GM12878 (cell line): ENCODE measurements at regions not wholly inside any gene's neighbourhood (a gene's known extent, or its start where the extent isn't known, plus 50 kb on each side); places are given as distances from the start of the nearest gene placed in this dataset.

Source experiments
- ATAC-seq: fragments of 200-7000 bp; cut with Tn5 transposase; 3 replicates; pipeline ENCODE4 v1.9.1; 2020; ENCODE audit warnings: mild to moderate bottlenecking, moderate library complexity
- BruUV-seq: library from RNA; stranded (reverse); fragments of 400-500 nt; replicated peaks from 2 replicates; lab custom pipeline; 2021; lab: Mats Ljungman, UMichigan
- CTCF ChIA-PET: fragments of 300-600 bp; sonication (Branson Sonifier 250); formaldehyde crosslinking; extraction: SDS; loops from one replicate; lab custom pipeline; 2021; ENCODE audit warnings: inconsistent platforms; lab: Yijun Ruan, JAX
- POLR2A ChIA-PET: fragments of 350-600 bp; formaldehyde crosslinking; extraction: SDS; loops from one replicate; lab custom pipeline; 2021; ENCODE audit warnings: inconsistent platforms; lab: Charles Lee
- RAD21 ChIA-PET: fragments of 300-600 bp; sonication (Branson Sonifier 250); formaldehyde crosslinking; loops from one replicate; lab custom pipeline; 2023; ENCODE audit warnings: antibody characterized with exemption; ENCODE audit not compliant: unreplicated experiment; lab: Charles Lee
- SMC1A ChIA-PET: fragments of 300-600 bp; sonication (Branson Sonifier 250); formaldehyde crosslinking; loops from one replicate; lab custom pipeline; 2023; ENCODE audit not compliant: unreplicated experiment, uncharacterized antibody; lab: Charles Lee
- DNase-seq: peaks from one replicate; pipeline ENCODE4 v3.0.0-alpha.2; 2011; ENCODE audit warnings: low read depth, low spot score
- FAIRE-seq: peaks from 3 replicates; lab custom pipeline; 2011; peaks lifted over from hg19 to GRCh38; lab: Jason Lieb, UNC
- H2AFZ ChIP-seq: 2 replicates; pipeline ENCODE4 v1.6.0; 2011; ENCODE audit warnings: low read depth, low read length, control low read depth; ENCODE audit not compliant: control insufficient read depth
- H3K27ac ChIP-seq: 2 replicates; pipeline ENCODE4 v1.5.1; 2011; ENCODE audit warnings: control low read depth; ENCODE audit not compliant: control insufficient read depth, insufficient read depth
- H3K27me3 ChIP-seq, 2 experiments: replicated peaks in 1 of 2; 2 replicates each; pipeline versions ENCODE4 v1.6.0 to v1.6.1; 2011; ENCODE audit warnings: low read length in 1 of 2; ENCODE audit not compliant: control insufficient read depth in 2 of 2, insufficient read depth in 2 of 2
- H3K36me3 ChIP-seq, 2 experiments: 2 replicates each; pipeline ENCODE4 v1.5.1; 2011; ENCODE audit warnings: low read length in 1 of 2; ENCODE audit not compliant: control insufficient read depth in 2 of 2, insufficient read depth in 2 of 2
- H3K4me1 ChIP-seq: 2 replicates; pipeline ENCODE4 v1.6.1; 2011; ENCODE audit warnings: mild to moderate bottlenecking, low read length, moderate library complexity, mixed read lengths; ENCODE audit not compliant: control insufficient read depth, insufficient read depth
- H3K4me2 ChIP-seq: 2 replicates; pipeline ENCODE4 v1.6.0; 2011; ENCODE audit warnings: control low read depth; ENCODE audit not compliant: control insufficient read depth, insufficient read depth
- H3K4me3 ChIP-seq: fragments of 200-600 bp; sonication (generic); 2 replicates; pipeline ENCODE4 v1.5.1; 2016
- H3K79me2 ChIP-seq: 2 replicates; pipeline ENCODE4 v1.6.0; 2011; ENCODE audit warnings: low read length; ENCODE audit not compliant: control insufficient read depth, insufficient read depth
- H3K9ac ChIP-seq: 2 replicates; pipeline ENCODE4 v1.8.0; 2011; ENCODE audit warnings: low read length, control low read depth, mixed read lengths; ENCODE audit not compliant: control insufficient read depth, insufficient read depth
- H3K9me3 ChIP-seq: replicated peaks from 3 replicates; pipeline ENCODE4 v1.5.1; 2011; ENCODE audit warnings: mild to moderate bottlenecking, low read length; ENCODE audit not compliant: control insufficient read depth, insufficient read depth
- H4K20me1 ChIP-seq: 2 replicates; pipeline ENCODE4 v1.6.0; 2011; ENCODE audit not compliant: control insufficient read depth, insufficient read depth
- BCL11A ChIP-seq: IDR thresholded peaks from 2 replicates; pipeline ENCODE4 v1.6.1; 2011; ENCODE audit warnings: low read depth, low read length
- BRCA1 ChIP-seq: IDR thresholded peaks from 2 replicates; pipeline ENCODE4 v1.6.1; 2011; ENCODE audit warnings: low read depth, low read length, improper control_type of control experiment
- CHD2 ChIP-seq: IDR thresholded peaks from 2 replicates; pipeline ENCODE4 v1.6.1; 2011; ENCODE audit warnings: low read depth, low read length, improper control_type of control experiment, borderline replicate concordance
- CREB1 ChIP-seq: IDR thresholded peaks from 2 replicates; pipeline ENCODE4 v1.6.1; 2012; ENCODE audit warnings: low read depth, mild to moderate bottlenecking, inconsistent platforms
- ETV6 ChIP-seq, 2 experiments: fragments of 450-650 bp in 1 of 2; IDR thresholded peaks in 1 of 2; conservative IDR thresholded peaks in 1 of 2; 2 replicates each; pipeline ENCODE4 v1.6.1; 2014; ENCODE audit warnings: antibody characterized with exemption in 1 of 2, borderline replicate concordance in 1 of 2, low read depth in 1 of 2, mild to moderate bottlenecking in 1 of 2, moderate library complexity in 1 of 2
- HDGF ChIP-seq: fragments of 450-650 bp; IDR thresholded peaks from 2 replicates; pipeline ENCODE4 v1.6.1; 2016; ENCODE audit warnings: antibody characterized with exemption
- PML ChIP-seq: IDR thresholded peaks from 2 replicates; pipeline ENCODE4 v1.6.1; 2012; ENCODE audit warnings: low read length, inconsistent platforms
- RAD51 ChIP-seq: fragments of 450-650 bp; IDR thresholded peaks from 2 replicates; pipeline ENCODE4 v1.6.1; 2016; ENCODE audit warnings: moderate library complexity, mild to moderate bottlenecking, inconsistent platforms
- TCF7 ChIP-seq: IDR thresholded peaks from 2 replicates; pipeline ENCODE4 v1.6.1; 2014; ENCODE audit warnings: antibody characterized with exemption, borderline replicate concordance
- WRNIP1 ChIP-seq: IDR thresholded peaks from 2 replicates; pipeline ENCODE4 v1.6.1; 2011; ENCODE audit warnings: low read depth, low read length, improper control_type of control experiment, borderline replicate concordance
- ZNF207 ChIP-seq: fragments of 450-650 bp; IDR thresholded peaks from 2 replicates; pipeline ENCODE4 v1.6.1; 2014; ENCODE audit warnings: antibody characterized with exemption, mild to moderate bottlenecking, borderline replicate concordance
- ZNF274 ChIP-seq: IDR thresholded peaks from one replicate; pipeline ENCODE4 v1.8.0; 2011; ENCODE audit not compliant: insufficient read length, insufficient read depth
- WGBS: methylation state at CpG from one replicate; pipeline ENCODE4 v1.1.6; 2016; ENCODE audit warnings: low lambda C conversion rate; ENCODE audit not compliant: insufficient replicate concordance, insufficient coverage; ENCODE audit errors: missing lambda C conversion rate; 5-methylcytosine and 5-hydroxymethylcytosine counted together
- in situ Hi-C: fragments of 300-500 bp; cut with MboI; formaldehyde crosslinking; loops from 9 replicates; pipeline ENCODE4 v1.14.3; 2018; ENCODE audit warnings: mixed read lengths
- intact Hi-C: fragments of 100-400 bp; cut with micrococcal nuclease; formaldehyde crosslinking; loops from one replicate; pipeline ENCODE4 v1.14.2; 2022; ENCODE audit not compliant: unreplicated experiment
- TF ChIP-seq, protein P1 (sequence below): fragments of 150-350 bp; IDR thresholded peaks from 2 replicates; pipeline ENCODE4 v1.6.1; 2016; ENCODE audit warnings: low read depth, low read length
- TF ChIP-seq, protein P2 (sequence below): fragments of 450-650 bp; IDR thresholded peaks from 2 replicates; pipeline ENCODE4 v1.6.1; 2016; ENCODE audit warnings: mild to moderate bottlenecking
- TF ChIP-seq, protein P3 (sequence below): fragments of 450-650 bp; IDR thresholded peaks from 2 replicates; pipeline ENCODE4 v1.6.1; 2017; ENCODE audit warnings: mild to moderate bottlenecking, low read depth, inconsistent platforms; ENCODE audit not compliant: poor library complexity, severe bottlenecking

DNA sequence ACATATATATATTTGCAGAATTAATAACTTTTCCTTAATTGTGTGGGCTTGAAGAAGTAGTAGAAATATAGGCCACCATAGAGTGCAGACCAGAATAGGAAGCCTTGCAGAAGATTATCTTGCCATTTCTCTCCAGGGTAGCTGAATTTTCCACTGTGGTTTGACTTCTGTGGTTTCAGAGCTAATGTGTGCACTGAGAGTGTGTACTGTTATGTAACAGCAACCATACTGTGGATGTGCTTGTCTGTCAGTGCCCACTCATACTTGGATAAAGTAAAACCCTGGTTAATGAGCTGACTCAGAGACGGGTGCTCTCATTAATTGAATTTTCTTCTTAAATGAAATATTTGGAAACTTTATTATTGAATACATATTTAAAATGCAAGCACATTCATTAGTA is 57.2 kb downstream of the CEP43 start:
- WGBS: 36% methylated on average over 1 of the region's 1 CpG
- peak; percentile 99 for ATAC-seq
- Histone ChIP-seq H3K4me1 (peaks cover 9% of the 10 kb centered on the region; the same call in 1 of the 2 replicates), H4K20me1 (no peaks in the 10 kb centered on the region), H3K4me2 (no peak overlapping the region), H3K9ac (no peak overlapping the region), H3K36me3 (no peaks in the 10 kb centered on the region), H3K27ac (no peak overlapping the region), H3K27me3 (no peaks in the 10 kb centered on the region), H3K4me3 (no peak overlapping the region), H3K79me2 (no peaks in the 10 kb centered on the region), H2AFZ (no peak overlapping the region), H3K9me3 (no peaks in the 10 kb centered on the region)
- BruUV-seq: no TSS peak
- in situ Hi-C loops (no loop called here), intact Hi-C loops (no loop called here)
- no peak for FAIRE-seq
- ChIA-PET RAD21 (interaction anchor here (0.7 to 2.0 kb wide), 14 partner anchors 9 to 85 kb away, joined by 3 to 27 read pairs (median 5); partner anchors contain the start of gene CCR6), CTCF (interaction anchor here (0.5 to 1.6 kb wide), 13 partner anchors 8 to 87 kb away, joined by 3 to 9 read pairs (median 3); partner anchors contain the start of genes CCR6 and CEP43), POLR2A (interaction anchor here (0.8 to 1.8 kb wide), 8 partner anchors 9 to 58 kb away, joined by 3 to 10 read pairs (median 6); no protein-coding TSS in a partner anchor), SMC1A (interaction anchor here (0.8 to 2.4 kb wide), 18 partner anchors 9 to 85 kb away, joined by 3 to 38 read pairs (median 4); partner anchors contain the start of gene CEP43)
- DNase-seq: peak; percentile 76
- TF ChIP-seq ZNF207 (no peak), TCF7 (no peak), BCL11A (peak; percentile 78), ZNF274 (no peak), WRNIP1 (no peak), CREB1 (no peak), ETV6 (conservative IDR thresholded peaks at IDR 0.05 in 1 of 2, IDR thresholded peaks at IDR 0.05 in 1 of 2; ENCODE audit: borderline replicate concordance in 1 of 2, low read depth in 1 of 2) (no peak), BRCA1 (no peak), HDGF (no peak), RAD51 (0 out of 2 replicates have a peak, but pooled peaks have one; percentile 17), CHD2 (peak; percentile 26; the same call in 1 of the 2 replicates), PML (no peak)
- TF ChIP-seq, protein P1, sequence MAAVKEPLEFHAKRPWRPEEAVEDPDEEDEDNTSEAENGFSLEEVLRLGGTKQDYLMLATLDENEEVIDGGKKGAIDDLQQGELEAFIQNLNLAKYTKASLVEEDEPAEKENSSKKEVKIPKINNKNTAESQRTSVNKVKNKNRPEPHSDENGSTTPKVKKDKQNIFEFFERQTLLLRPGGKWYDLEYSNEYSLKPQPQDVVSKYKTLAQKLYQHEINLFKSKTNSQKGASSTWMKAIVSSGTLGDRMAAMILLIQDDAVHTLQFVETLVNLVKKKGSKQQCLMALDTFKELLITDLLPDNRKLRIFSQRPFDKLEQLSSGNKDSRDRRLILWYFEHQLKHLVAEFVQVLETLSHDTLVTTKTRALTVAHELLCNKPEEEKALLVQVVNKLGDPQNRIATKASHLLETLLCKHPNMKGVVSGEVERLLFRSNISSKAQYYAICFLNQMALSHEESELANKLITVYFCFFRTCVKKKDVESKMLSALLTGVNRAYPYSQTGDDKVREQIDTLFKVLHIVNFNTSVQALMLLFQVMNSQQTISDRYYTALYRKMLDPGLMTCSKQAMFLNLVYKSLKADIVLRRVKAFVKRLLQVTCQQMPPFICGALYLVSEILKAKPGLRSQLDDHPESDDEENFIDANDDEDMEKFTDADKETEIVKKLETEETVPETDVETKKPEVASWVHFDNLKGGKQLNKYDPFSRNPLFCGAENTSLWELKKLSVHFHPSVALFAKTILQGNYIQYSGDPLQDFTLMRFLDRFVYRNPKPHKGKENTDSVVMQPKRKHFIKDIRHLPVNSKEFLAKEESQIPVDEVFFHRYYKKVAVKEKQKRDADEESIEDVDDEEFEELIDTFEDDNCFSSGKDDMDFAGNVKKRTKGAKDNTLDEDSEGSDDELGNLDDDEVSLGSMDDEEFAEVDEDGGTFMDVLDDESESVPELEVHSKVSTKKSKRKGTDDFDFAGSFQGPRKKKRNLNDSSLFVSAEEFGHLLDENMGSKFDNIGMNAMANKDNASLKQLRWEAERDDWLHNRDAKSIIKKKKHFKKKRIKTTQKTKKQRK: no peak
- TF ChIP-seq, protein P2, sequence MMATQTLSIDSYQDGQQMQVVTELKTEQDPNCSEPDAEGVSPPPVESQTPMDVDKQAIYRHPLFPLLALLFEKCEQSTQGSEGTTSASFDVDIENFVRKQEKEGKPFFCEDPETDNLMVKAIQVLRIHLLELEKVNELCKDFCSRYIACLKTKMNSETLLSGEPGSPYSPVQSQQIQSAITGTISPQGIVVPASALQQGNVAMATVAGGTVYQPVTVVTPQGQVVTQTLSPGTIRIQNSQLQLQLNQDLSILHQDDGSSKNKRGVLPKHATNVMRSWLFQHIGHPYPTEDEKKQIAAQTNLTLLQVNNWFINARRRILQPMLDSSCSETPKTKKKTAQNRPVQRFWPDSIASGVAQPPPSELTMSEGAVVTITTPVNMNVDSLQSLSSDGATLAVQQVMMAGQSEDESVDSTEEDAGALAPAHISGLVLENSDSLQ: peak; percentile 84
- TF ChIP-seq, protein P3, sequence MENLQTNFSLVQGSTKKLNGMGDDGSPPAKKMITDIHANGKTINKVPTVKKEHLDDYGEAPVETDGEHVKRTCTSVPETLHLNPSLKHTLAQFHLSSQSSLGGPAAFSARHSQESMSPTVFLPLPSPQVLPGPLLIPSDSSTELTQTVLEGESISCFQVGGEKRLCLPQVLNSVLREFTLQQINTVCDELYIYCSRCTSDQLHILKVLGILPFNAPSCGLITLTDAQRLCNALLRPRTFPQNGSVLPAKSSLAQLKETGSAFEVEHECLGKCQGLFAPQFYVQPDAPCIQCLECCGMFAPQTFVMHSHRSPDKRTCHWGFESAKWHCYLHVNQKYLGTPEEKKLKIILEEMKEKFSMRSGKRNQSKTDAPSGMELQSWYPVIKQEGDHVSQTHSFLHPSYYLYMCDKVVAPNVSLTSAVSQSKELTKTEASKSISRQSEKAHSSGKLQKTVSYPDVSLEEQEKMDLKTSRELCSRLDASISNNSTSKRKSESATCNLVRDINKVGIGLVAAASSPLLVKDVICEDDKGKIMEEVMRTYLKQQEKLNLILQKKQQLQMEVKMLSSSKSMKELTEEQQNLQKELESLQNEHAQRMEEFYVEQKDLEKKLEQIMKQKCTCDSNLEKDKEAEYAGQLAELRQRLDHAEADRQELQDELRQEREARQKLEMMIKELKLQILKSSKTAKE: peak; percentile 59
